ENCODE measurements at regions not wholly inside any gene's neighbourhood (a gene's known extent, or its start where the extent isn't known, plus 50 kb on each side); places are given as distances from the start of the nearest gene placed in this dataset.

DNA sequence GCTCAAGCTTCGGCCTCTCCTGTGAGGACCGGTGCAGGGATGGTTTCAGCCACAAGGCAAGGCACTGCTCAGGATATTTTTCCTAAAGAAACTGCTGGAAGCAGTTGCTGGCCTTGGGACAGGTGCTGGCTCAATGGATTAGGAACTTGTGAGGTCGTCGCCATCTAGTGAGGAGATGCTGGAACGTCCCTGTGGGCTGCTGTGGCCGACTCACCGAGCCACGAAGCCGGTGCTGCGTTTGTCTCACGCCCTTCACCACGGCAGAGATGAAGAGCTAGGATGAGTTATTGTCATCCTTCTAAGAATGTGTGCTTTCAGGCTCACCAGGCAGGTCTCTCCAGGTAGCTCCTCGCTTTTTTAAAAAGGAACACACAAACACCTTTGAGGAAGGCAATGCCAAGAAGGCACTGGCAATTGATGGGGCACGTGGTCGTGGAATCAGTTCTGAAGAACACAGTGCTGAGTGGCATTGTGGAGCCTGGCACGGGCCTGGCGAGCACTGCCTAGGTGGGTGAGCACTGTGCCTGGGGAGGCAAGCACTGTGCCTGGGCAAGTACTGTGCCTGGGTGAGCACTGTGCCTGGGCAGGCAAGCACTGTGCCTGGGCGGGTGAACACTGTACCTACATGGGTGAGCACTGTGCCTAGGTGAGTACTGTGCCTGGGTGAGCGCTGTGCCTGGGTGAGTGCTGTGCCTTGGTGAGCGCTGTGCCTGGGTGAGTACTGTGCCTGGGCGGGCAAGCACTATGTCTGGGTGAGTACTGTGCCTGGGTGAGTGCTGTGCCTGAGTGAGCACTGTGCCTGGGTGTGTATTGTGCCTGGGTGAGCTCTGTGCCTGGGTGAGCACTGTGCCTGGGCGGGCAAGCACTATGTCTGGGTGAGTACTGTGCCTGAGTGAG is 140.4 kb downstream of the TEX29 start:
- intact Hi-C loops (cut with micrococcal nuclease; ENCODE audit: unreplicated experiment): no loop called here
- H2AFZ ChIP-seq: no peak overlapping the region

DNA sequence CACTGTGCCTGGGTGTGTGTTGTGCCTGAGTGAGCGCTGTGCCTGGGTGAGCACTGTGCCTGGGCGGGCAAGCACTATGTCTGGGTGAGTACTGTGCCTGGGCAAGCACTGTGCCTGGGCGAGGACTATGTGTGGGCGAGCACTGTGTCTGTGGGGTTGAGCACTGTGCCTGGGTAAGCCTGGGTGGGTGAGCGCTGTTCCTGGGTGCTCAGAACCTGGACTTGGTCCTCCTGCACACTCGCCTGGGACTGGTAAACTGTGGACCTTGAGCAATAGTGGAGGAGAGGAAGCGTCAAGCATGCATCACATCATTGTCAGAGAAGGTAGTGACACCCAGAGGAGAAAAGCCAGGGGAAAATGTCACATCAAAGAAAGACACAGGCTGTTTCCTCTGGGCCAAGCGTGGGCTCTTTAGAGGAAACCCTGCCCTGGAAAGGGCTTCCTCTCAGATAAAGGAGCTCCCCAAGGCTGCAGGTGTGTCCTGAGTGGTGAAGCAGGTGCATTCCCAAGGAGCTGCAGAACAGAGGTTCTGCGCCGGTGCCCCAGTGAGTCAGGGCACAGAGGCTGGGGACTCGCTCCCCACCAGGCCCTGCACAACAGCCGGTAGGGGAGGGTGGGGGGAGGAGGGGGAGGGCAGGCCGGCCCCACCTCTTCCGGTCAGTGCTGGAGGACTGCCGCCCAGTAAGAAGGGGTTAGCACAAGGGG is 141.2 kb downstream of the TEX29 start:
- POLR2A ChIA-PET (ENCODE audit: unreplicated experiment): interaction anchor here (0.6 kb wide), 1 partner anchor 117 kb away, joined by 7 read pairs; no protein-coding TSS in a partner anchor
- Histone ChIP-seq H2AFZ (no peak overlapping the region), H3F3A (ENCODE audit: insufficient read depth, low read depth) (no peaks in the 10 kb centered on the region), H3K36me3 (ENCODE audit: low read depth) (no peaks in the 10 kb centered on the region), H3K79me2 (ENCODE audit: low read depth) (no peaks in the 10 kb centered on the region), H3K4me3 (no peak overlapping the region), H3K4me1 (replicated peaks; ENCODE audit: insufficient read depth) (no peaks in the 10 kb centered on the region), H4K20me1 (ENCODE audit: insufficient read depth) (no peaks in the 10 kb centered on the region), H3K4me2 (no peak overlapping the region), H3K9me3 (ENCODE audit: insufficient read depth, low read depth) (no peaks in the 10 kb centered on the region), H3K27ac (no peak overlapping the region), H3K9me2 (ENCODE audit: insufficient read depth) (no peaks in the 10 kb centered on the region), H3K27me3 (ENCODE audit: insufficient read depth, low read depth) (peaks cover 97% of the 10 kb centered on the region)
- no peak for DNase-seq
- BruUV-seq (replicated peaks): no TSS peak
- no peak for TF ChIP-seq EZH2 (IDR thresholded peaks at IDR 0.05; ENCODE audit: low read depth)
- TF ChIP-seq, protein P1, sequence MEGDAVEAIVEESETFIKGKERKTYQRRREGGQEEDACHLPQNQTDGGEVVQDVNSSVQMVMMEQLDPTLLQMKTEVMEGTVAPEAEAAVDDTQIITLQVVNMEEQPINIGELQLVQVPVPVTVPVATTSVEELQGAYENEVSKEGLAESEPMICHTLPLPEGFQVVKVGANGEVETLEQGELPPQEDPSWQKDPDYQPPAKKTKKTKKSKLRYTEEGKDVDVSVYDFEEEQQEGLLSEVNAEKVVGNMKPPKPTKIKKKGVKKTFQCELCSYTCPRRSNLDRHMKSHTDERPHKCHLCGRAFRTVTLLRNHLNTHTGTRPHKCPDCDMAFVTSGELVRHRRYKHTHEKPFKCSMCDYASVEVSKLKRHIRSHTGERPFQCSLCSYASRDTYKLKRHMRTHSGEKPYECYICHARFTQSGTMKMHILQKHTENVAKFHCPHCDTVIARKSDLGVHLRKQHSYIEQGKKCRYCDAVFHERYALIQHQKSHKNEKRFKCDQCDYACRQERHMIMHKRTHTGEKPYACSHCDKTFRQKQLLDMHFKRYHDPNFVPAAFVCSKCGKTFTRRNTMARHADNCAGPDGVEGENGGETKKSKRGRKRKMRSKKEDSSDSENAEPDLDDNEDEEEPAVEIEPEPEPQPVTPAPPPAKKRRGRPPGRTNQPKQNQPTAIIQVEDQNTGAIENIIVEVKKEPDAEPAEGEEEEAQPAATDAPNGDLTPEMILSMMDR (conservative IDR thresholded peaks at IDR 0.05): no peak
- intact Hi-C loops (cut with micrococcal nuclease; ENCODE audit: unreplicated experiment): no loop called here
- CTCF ChIA-PET: no interaction called here

More for the DNA sequence above, 140.4 kb downstream of the TEX29 start:
- TF ChIP-seq, protein P1 (conservative IDR thresholded peaks at IDR 0.05): peak; percentile 46; the same call in 1 of the 2 replicates
- TF ChIP-seq EZH2 (IDR thresholded peaks at IDR 0.05; ENCODE audit: low read depth): 0 out of 2 replicates have a peak, but pooled peaks have one; percentile 53
- Histone ChIP-seq H3K4me3 (no peak overlapping the region), H4K20me1 (ENCODE audit: insufficient read depth) (no peaks in the 10 kb centered on the region), H3K4me2 (no peak overlapping the region), H3F3A (ENCODE audit: insufficient read depth, low read depth) (no peaks in the 10 kb centered on the region), H3K36me3 (ENCODE audit: low read depth) (no peaks in the 10 kb centered on the region), H3K27ac (no peak overlapping the region), H3K79me2 (ENCODE audit: low read depth) (no peaks in the 10 kb centered on the region), H3K9me2 (ENCODE audit: insufficient read depth) (no peaks in the 10 kb centered on the region), H3K4me1 (replicated peaks; ENCODE audit: insufficient read depth) (no peaks in the 10 kb centered on the region), H3K9me3 (ENCODE audit: insufficient read depth, low read depth) (no peaks in the 10 kb centered on the region), H3K27me3 (ENCODE audit: insufficient read depth, low read depth) (peaks cover 97% of the 10 kb centered on the region)
- no TSS peak for BruUV-seq (replicated peaks)
- DNase-seq: peak in 1 of 2 experiments; percentile 27
- POLR2A ChIA-PET (ENCODE audit: unreplicated experiment): interaction anchor here (0.6 kb wide), 1 partner anchor 116 kb away, joined by 7 read pairs; no protein-coding TSS in a partner anchor
- CTCF ChIA-PET: interaction anchor here (0.8 kb wide), 1 partner anchor 263 kb away, joined by 4 read pairs; no protein-coding TSS in a partner anchor

DNA sequence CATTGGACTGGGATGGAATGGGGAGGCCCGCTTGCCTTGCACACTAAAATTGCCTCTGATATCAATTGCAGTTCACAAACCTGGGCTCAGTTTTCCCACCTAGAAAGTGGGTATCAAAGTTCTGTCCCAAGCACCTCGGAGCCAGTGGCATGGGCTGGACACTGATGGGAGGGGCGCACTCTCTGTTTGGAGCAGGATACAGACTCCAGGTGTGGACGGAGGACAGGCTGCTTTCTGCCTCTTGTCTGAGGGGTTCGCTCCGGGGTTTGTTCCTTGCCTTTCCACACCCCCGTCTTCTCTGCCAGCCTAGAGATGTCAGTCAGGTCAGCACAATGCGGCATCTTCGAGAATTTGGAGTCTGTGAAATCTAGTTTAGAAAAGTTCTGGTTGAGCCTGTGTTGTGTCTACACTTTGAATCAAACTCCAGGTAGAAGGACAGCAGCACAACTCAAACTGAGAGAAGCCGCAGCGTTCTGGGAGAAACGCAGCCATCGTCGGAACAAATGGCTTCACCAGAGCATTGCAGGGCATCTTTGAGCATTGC is 141.9 kb downstream of the TEX29 start:
- Histone ChIP-seq H3K36me3 (ENCODE audit: low read depth) (no peaks in the 10 kb centered on the region), H3K4me1 (replicated peaks; ENCODE audit: insufficient read depth) (no peaks in the 10 kb centered on the region), H3K79me2 (ENCODE audit: low read depth) (no peaks in the 10 kb centered on the region), H3K9me2 (ENCODE audit: insufficient read depth) (no peaks in the 10 kb centered on the region), H3F3A (ENCODE audit: insufficient read depth, low read depth) (no peaks in the 10 kb centered on the region), H3K27me3 (ENCODE audit: insufficient read depth, low read depth) (peaks cover 97% of the 10 kb centered on the region), H3K4me2 (no peak overlapping the region), H2AFZ (no peak overlapping the region), H3K27ac (no peak overlapping the region), H3K4me3 (no peak overlapping the region), H4K20me1 (ENCODE audit: insufficient read depth) (no peaks in the 10 kb centered on the region), H3K9me3 (ENCODE audit: insufficient read depth, low read depth) (no peaks in the 10 kb centered on the region)
- no TSS peak for BruUV-seq (replicated peaks)
- ChIA-PET CTCF (no interaction called here), POLR2A (ENCODE audit: unreplicated experiment) (no interaction called here)
- intact Hi-C loops (cut with micrococcal nuclease; ENCODE audit: unreplicated experiment): no loop called here
- no peak for DNase-seq
- no peak for TF ChIP-seq EZH2 (IDR thresholded peaks at IDR 0.05; ENCODE audit: low read depth)
- TF ChIP-seq, protein P1 (conservative IDR thresholded peaks at IDR 0.05): no peak

Measured in PC-9 (cell line).